Gastroesophageal sphincter (tissue), 4 donors: ENCODE measurements at regions not wholly inside any gene's neighbourhood (a gene's known extent, or its start where the extent isn't known, plus 50 kb on each side); places are given as distances from the start of the nearest gene placed in this dataset.

Experiments
- ATAC-seq: fragments of 150-250 bp; one replicate; pipeline ENCODE4 v1.9.1; 2016; ENCODE audit warnings: mild to moderate bottlenecking, moderate library complexity
- H3K27ac ChIP-seq, 4 donors: fragments of 200-600 bp; sonication (generic) in 3 of 4; 1 replicate in 3 of 4; 2 replicates in 1 of 4; pipeline ENCODE4 v1.5.1; 2016 to 2019
- H3K27me3 ChIP-seq: fragments of 200-600 bp; sonication (generic); one replicate; pipeline ENCODE4 v1.5.1; 2019
- H3K36me3 ChIP-seq, 2 donors: fragments of 200-600 bp; sonication (generic); one replicate each; pipeline ENCODE4 v1.5.1; 2019; ENCODE audit warnings: control low read depth in 1 of 2
- H3K4me1 ChIP-seq, 3 donors: fragments of 200-600 bp; sonication (generic); 1 replicate in 2 of 3; 2 replicates in 1 of 3; pipeline ENCODE4 v1.5.1; 2016 to 2019; ENCODE audit warnings: control low read depth in 2 of 3
- H3K4me3 ChIP-seq, 2 donors: fragments of 200-600 bp; sonication (generic); one replicate each; pipeline ENCODE4 v1.5.1; 2019; ENCODE audit warnings: mild to moderate bottlenecking in 1 of 2, moderate library complexity in 1 of 2
- H3K9me3 ChIP-seq, 3 donors: fragments of 200-600 bp; sonication (generic); one replicate each; pipeline ENCODE4 v1.5.1; 2017 to 2019; ENCODE audit warnings: control low read depth in 2 of 3
- CTCF ChIP-seq, 4 experiments: fragments of 200-600 bp in 2 of 4; fragments of 450-650 bp in 2 of 4; sonication (generic) in 1 of 4; IDR thresholded peaks; one replicate each; pipeline ENCODE4 v1.5.1; 2017 to 2019; ENCODE audit warnings: antibody characterized with exemption in 4 of 4, mild to moderate bottlenecking in 2 of 4, moderate library complexity in 2 of 4
- EP300 ChIP-seq: sonication (generic); formaldehyde crosslinking; IDR thresholded peaks from one replicate; pipeline ENCODE4 v1.6.1; 2017; ENCODE audit warnings: antibody characterized with exemption, mild to moderate bottlenecking
- POLR2A ChIP-seq, 2 donors: fragments of 450-650 bp; IDR thresholded peaks; one replicate each; pipeline ENCODE4 v1.6.1; 2017; ENCODE audit warnings: antibody characterized with exemption in 2 of 2, mild to moderate bottlenecking in 2 of 2, moderate library complexity in 1 of 2
- POLR2AphosphoS5 ChIP-seq: sonication (generic); formaldehyde crosslinking; IDR thresholded peaks from one replicate; pipeline ENCODE4 v1.6.1; 2017; ENCODE audit warnings: antibody characterized with exemption
- WGBS, 2 donors: methylation state at CpG; one replicate each; pipeline ENCODE4 v1.1.5; 2018; ENCODE audit warnings: low coverage in 1 of 2; 5-methylcytosine and 5-hydroxymethylcytosine counted together

- 50 to 58% methylated on average over 2 to 3 of the region's 3 CpGs for WGBS, 2 donors
- ATAC-seq: no peak
- TF ChIP-seq EP300 (no peak), CTCF (IDR thresholded peaks at IDR 0.05) (no peak), POLR2AphosphoS5 (no peak), POLR2A (IDR thresholded peaks at IDR 0.05) (no peak)
- Histone ChIP-seq H3K4me1 (no peaks in the 10 kb centered on the region), H3K36me3 (no peaks in the 10 kb centered on the region), H3K9me3 (no peaks in the 10 kb centered on the region), H3K27ac (no peak overlapping the region), H3K4me3 (no peak overlapping the region), H3K27me3 (no peaks in the 10 kb centered on the region)
Measured at GRCh38 chr7:121633186-121633585, 237.1 kb upstream of the FAM3C start.

- Histone ChIP-seq H3K27me3 (no peaks in the 10 kb centered on the region), H3K27ac (no peak overlapping the region), H3K4me3 (no peak overlapping the region), H3K36me3 (no peaks in the 10 kb centered on the region), H3K9me3 (no peaks in the 10 kb centered on the region), H3K4me1 (no peaks in the 10 kb centered on the region)
- 66 to 70% methylated on average over 3 of the region's 3 CpGs for WGBS, 2 donors
- TF ChIP-seq POLR2A (IDR thresholded peaks at IDR 0.05): no peak
- TF ChIP-seq EP300: no peak
- no peak for TF ChIP-seq POLR2AphosphoS5
- TF ChIP-seq CTCF (IDR thresholded peaks at IDR 0.05): no peak
- ATAC-seq: no peak
Measured at GRCh38 chr7:121624958-121625357, 228.8 kb upstream of the FAM3C start.

- Histone ChIP-seq H3K36me3 (no peaks in the 10 kb centered on the region), H3K4me1 (no peaks in the 10 kb centered on the region), H3K4me3 (no peak overlapping the region), H3K27me3 (no peaks in the 10 kb centered on the region), H3K9me3 (no peaks in the 10 kb centered on the region), H3K27ac (no peak overlapping the region)
- ATAC-seq: no peak
- WGBS, 2 donors: 55 to 63% methylated on average over 4 to 6 of the region's 6 CpGs
- no peak for TF ChIP-seq POLR2AphosphoS5
- TF ChIP-seq EP300: no peak
- no peak for TF ChIP-seq POLR2A (IDR thresholded peaks at IDR 0.05)
- TF ChIP-seq CTCF (IDR thresholded peaks at IDR 0.05): no peak
Measured at GRCh38 chr7:121623130-121623872, 227.2 kb upstream of the FAM3C start.

- Histone ChIP-seq H3K4me1 (no peaks in the 10 kb centered on the region), H3K27me3 (no peaks in the 10 kb centered on the region), H3K27ac (no peak overlapping the region), H3K36me3 (no peaks in the 10 kb centered on the region), H3K9me3 (no peaks in the 10 kb centered on the region), H3K4me3 (no peak overlapping the region)
- ATAC-seq: no peak
- TF ChIP-seq POLR2AphosphoS5 (no peak), POLR2A (IDR thresholded peaks at IDR 0.05) (no peak), EP300 (no peak), CTCF (IDR thresholded peaks at IDR 0.05) (no peak)
- 65 to 71% methylated on average over 4 of the region's 4 CpGs for WGBS, 2 donors
Measured at GRCh38 chr7:121621937-121622336, 225.8 kb upstream of the FAM3C start.

- Histone ChIP-seq H3K27me3 (no peaks in the 10 kb centered on the region), H3K27ac (no peak overlapping the region), H3K36me3 (no peaks in the 10 kb centered on the region), H3K4me1 (no peaks in the 10 kb centered on the region), H3K4me3 (no peak overlapping the region), H3K9me3 (no peaks in the 10 kb centered on the region)
- WGBS, 2 donors: 92 to 94% methylated on average over 6 to 11 of the region's 11 CpGs
- ATAC-seq: no peak
- TF ChIP-seq CTCF (IDR thresholded peaks at IDR 0.05) (no peak), POLR2A (IDR thresholded peaks at IDR 0.05) (no peak), EP300 (no peak), POLR2AphosphoS5 (no peak)
Measured at GRCh38 chr7:121620953-121621606, 225.0 kb upstream of the FAM3C start.
